ENCODE measurements at regions not wholly inside any gene's neighbourhood (a gene's known extent, or its start where the extent isn't known, plus 50 kb on each side); places are given as distances from the start of the nearest gene placed in this dataset.
"Not testable (repeated sequence)": the region's sequence is repeated elsewhere in the genome, so short reads cannot be mapped to it uniquely, and the experiment has no call there.

DNA sequence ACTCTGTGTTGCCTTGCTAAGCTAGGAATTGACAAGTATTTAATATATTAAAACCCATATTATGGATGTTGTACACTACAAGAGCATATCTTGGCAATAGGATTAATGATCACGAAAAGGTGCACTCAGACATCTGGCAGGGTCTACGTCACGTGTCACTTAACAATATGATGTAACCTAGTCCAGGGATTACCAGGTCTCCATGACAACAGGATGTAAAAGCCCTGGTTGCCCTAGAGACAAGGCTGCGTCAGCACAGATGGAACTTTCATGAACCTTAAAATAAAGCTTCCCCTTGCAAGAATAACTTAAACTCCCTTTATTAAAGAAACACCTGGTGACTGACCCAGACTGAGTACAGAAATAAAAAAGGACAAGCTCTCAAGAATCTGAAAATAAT lies 717.8 kb downstream of the CDH18 start:
- Histone ChIP-seq H3K4me1 (no peaks in the 10 kb centered on the region), H3K27me3 (ENCODE audit: low read depth) (no peaks in the 10 kb centered on the region), H3K9me3 (replicated peaks) (no peaks in the 10 kb centered on the region), H3K4me3 (no peak overlapping the region), H3K27ac (replicated peaks) (no peak overlapping the region), H3K36me3 (no peaks in the 10 kb centered on the region)
- TF ChIP-seq, protein P1, sequence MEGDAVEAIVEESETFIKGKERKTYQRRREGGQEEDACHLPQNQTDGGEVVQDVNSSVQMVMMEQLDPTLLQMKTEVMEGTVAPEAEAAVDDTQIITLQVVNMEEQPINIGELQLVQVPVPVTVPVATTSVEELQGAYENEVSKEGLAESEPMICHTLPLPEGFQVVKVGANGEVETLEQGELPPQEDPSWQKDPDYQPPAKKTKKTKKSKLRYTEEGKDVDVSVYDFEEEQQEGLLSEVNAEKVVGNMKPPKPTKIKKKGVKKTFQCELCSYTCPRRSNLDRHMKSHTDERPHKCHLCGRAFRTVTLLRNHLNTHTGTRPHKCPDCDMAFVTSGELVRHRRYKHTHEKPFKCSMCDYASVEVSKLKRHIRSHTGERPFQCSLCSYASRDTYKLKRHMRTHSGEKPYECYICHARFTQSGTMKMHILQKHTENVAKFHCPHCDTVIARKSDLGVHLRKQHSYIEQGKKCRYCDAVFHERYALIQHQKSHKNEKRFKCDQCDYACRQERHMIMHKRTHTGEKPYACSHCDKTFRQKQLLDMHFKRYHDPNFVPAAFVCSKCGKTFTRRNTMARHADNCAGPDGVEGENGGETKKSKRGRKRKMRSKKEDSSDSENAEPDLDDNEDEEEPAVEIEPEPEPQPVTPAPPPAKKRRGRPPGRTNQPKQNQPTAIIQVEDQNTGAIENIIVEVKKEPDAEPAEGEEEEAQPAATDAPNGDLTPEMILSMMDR (IDR thresholded peaks at IDR 0.05; ENCODE audit: borderline replicate concordance): no peak
- no peak for DNase-seq
- intact Hi-C loops (cut with micrococcal nuclease): no loop called here

DNA sequence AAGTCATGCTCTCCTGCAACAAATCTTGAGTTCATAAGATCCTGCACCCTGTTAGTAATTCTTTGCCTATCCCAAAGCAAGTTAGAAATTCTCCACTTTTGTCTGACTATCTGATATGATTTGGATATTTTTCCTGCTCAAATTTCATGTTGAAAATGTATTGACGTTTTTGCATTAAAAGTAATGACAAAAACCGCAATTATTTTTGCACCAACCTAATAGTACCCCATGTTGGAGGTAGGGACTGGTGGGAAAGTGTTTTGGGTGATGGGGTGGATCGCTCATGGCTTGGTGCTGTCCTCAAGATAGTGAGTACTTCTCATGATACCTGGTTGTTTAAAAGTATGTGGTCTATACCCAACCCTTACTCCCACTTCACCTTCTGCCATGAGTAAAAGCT lies 713.4 kb downstream of the CDH18 start:
- no peak for DNase-seq
- TF ChIP-seq, protein P1 (IDR thresholded peaks at IDR 0.05; ENCODE audit: borderline replicate concordance): no peak

DNA sequence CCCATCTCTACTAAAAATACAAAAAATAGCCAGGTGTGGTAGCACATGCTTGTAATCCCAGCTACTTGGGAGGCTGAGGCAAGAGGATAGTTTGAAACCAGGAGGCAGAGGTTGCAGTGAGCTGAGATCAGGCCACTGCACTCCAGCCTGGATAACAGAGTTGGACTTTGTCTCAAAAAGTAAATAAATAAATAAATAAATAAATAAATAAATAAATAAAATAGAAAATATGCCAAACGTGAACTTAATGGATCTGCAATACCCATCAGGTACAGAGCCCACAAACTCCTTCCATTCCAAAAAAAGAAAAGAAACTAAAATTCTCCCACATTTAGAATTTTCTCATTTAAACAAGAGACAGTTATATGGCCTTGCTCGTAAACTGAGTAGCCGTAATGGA lies 702.7 kb downstream of the CDH18 start:
- no peaks in the 10 kb centered on the region for H3K27me3 ChIP-seq (ENCODE audit: low read depth)
- H3K4me3 ChIP-seq: no peak overlapping the region
- no peak for DNase-seq
- H3K9me3 ChIP-seq (replicated peaks): peaks cover 19% of the 10 kb centered on the region
- no peaks in the 10 kb centered on the region for H3K36me3 ChIP-seq
- no peaks in the 10 kb centered on the region for H3K4me1 ChIP-seq
- H3K27ac ChIP-seq (replicated peaks): no peak overlapping the region
- intact Hi-C loops (cut with micrococcal nuclease): no loop called here
- TF ChIP-seq, protein P1 (IDR thresholded peaks at IDR 0.05; ENCODE audit: borderline replicate concordance): no peak

More for the DNA sequence above, 713.4 kb downstream of the CDH18 start:
- peaks cover 15% of the 10 kb centered on the region for H3K9me3 ChIP-seq (replicated peaks)
- intact Hi-C loops (cut with micrococcal nuclease): no loop called here
- H3K4me3 ChIP-seq: no peak overlapping the region
- H3K36me3 ChIP-seq: no peaks in the 10 kb centered on the region
- H3K27me3 ChIP-seq (ENCODE audit: low read depth): no peaks in the 10 kb centered on the region
- no peak overlapping the region for H3K27ac ChIP-seq (replicated peaks)
- H3K4me1 ChIP-seq: no peaks in the 10 kb centered on the region

DNA sequence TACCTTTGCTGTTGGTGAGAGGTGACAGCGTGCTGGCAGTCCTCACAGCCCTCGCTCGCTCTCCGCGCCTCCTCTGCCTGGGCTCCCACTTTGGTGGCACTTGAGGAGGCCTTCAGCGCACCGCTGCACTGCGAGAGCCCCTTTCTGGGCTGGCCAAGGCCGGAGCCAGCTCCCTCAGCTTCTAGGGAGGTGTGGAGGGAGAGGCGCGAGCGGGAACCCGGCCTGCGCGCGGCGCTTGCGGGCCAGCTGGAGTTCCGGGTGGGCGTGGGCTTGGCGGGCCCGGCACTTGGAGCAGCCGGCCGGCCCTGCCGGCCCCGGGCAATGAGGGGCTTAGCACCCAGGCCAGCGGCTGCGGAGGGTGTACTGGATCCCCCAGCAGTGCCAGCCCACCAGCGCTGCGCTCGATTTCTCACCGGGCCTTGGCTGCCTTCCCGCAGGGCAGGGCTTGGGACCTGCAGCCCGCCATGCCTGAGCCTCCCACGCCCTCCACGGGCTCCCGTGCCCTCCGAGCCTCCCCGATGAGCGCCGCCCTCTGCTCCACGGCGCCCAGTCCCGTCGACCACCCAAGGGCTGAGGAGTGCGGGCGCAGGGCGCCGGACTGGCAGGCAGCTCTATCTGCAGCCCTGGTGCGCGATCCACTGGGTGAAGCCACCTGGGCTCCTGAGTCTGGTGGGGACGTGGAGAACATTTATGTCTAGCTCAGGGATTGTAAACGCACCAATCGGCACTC lies 700.3 kb downstream of the CDH18 start:
- H3K27me3 ChIP-seq (ENCODE audit: low read depth); H3K36me3 ChIP-seq; intact Hi-C loops (cut with micrococcal nuclease); DNase-seq; H3K4me1 ChIP-seq; H3K4me3 ChIP-seq; H3K27ac ChIP-seq (replicated peaks): not testable (repeated sequence)
- H3K9me3 ChIP-seq (replicated peaks): peaks cover 24% of the 10 kb centered on the region

DNA sequence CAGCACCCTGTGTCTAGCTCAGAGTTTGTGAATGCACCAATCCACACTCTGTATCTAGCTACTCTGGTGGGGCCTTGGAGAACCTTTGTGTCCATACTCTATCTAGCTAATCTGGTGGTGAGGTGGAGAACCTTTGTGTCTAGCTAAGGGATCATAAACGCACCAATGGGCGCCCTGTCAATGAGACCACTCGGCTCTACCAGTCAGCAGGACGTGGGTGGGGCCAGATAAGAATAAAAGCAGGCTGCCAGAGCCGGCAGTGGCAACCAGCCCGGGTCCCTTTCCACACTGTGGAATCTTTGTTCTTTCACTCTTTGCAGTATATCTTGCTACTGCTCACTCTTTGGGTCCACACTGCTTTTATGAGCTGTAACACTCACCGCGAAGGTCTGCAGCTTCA lies 699.7 kb downstream of the CDH18 start:
- H3K4me3 ChIP-seq; H3K27ac ChIP-seq (replicated peaks); DNase-seq; H3K4me1 ChIP-seq; H3K27me3 ChIP-seq (ENCODE audit: low read depth); H3K36me3 ChIP-seq; intact Hi-C loops (cut with micrococcal nuclease): not testable (repeated sequence)
- H3K9me3 ChIP-seq (replicated peaks): peaks cover 24% of the 10 kb centered on the region

DNA sequence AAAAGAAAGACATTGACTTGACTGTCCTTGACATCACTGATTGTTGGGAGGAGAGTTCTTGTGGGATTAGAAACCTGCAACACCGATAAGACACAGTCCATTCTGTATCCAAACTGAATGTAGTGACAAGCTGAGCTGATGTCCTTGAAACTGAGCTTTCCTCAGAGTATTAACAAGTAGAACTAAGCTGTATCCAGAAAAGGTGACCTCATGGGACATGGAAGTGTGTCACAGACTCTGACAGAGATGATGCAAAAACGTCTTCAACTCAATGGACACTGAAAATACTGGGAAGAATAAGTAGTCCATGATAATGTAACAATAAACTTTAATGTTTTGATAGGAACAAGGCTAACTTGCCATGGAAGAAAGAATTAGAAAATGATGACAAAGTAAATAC lies 690.1 kb downstream of the CDH18 start:
- no peaks in the 10 kb centered on the region for H3K9me3 ChIP-seq (replicated peaks)
- H3K36me3 ChIP-seq: no peaks in the 10 kb centered on the region
- intact Hi-C loops (cut with micrococcal nuclease): no loop called here

More for the DNA sequence above, 690.1 kb downstream of the CDH18 start:
- no peak overlapping the region for H3K4me3 ChIP-seq
- DNase-seq: no peak
- no peaks in the 10 kb centered on the region for H3K27me3 ChIP-seq (ENCODE audit: low read depth)
- no peaks in the 10 kb centered on the region for H3K4me1 ChIP-seq
- H3K27ac ChIP-seq (replicated peaks): no peak overlapping the region
- TF ChIP-seq, protein P1 (IDR thresholded peaks at IDR 0.05; ENCODE audit: borderline replicate concordance): no peak

All from left ventricle myocardium inferior (tissue), 1 donor.